Spinal cord (tissue), 9 donors: ENCODE measurements at regions not wholly inside any gene's neighbourhood (a gene's known extent, or its start where the extent isn't known, plus 50 kb on each side); places are given as distances from the start of the nearest gene placed in this dataset.
"Not testable (repeated sequence)": the region's sequence is repeated elsewhere in the genome, so short reads cannot be mapped to it uniquely, and the experiment has no call there.

Experiments used
- DNase-seq, 6 donors: peaks; one replicate each; pipeline versions ENCODE4 v3.0.0 to v3.0.0-alpha.2; 2013 to 2015; ENCODE audit warnings: low spot score in 6 of 6, low read depth in 4 of 6
- H3K27ac ChIP-seq: one replicate; pipeline ENCODE4 v1.5.1; 2013; ENCODE audit warnings: low read depth, low read length, control low read depth
- H3K27me3 ChIP-seq: one replicate; pipeline ENCODE4 v1.6.1; 2013; ENCODE audit warnings: low read length; ENCODE audit not compliant: control insufficient read depth, insufficient read depth
- H3K36me3 ChIP-seq: one replicate; pipeline ENCODE4 v1.6.1; 2013; ENCODE audit warnings: low read length; ENCODE audit not compliant: control insufficient read depth, insufficient read depth
- H3K4me1 ChIP-seq: one replicate; pipeline ENCODE4 v1.6.1; 2013; ENCODE audit warnings: low read length; ENCODE audit not compliant: control insufficient read depth, insufficient read depth
- H3K4me3 ChIP-seq: one replicate; pipeline ENCODE4 v1.5.1; 2013; ENCODE audit warnings: low read depth, low read length, control low read depth
- H3K9me3 ChIP-seq: one replicate; pipeline ENCODE4 v1.6.1; 2013; ENCODE audit warnings: low read length; ENCODE audit not compliant: control insufficient read depth, insufficient read depth
- WGBS: methylation state at CpG from one replicate; pipeline ENCODE4 v1.1.5; 2013; ENCODE audit warnings: missing lambda C conversion rate; ENCODE audit not compliant: insufficient coverage; 5-methylcytosine and 5-hydroxymethylcytosine counted together
- donor health status: healthy.

GRCh38 chr12:116327992-116328391 lies 50.5 kb upstream of the MED13L start:
- not testable (repeated sequence) for H3K9me3 ChIP-seq, H3K27ac ChIP-seq, H3K27me3 ChIP-seq, H3K4me3 ChIP-seq, DNase-seq, H3K4me1 ChIP-seq, H3K36me3 ChIP-seq
- WGBS: 100% methylated on average over 1 of the region's 3 CpGs

GRCh38 chr12:116331876-116332275 lies 54.4 kb upstream of the MED13L start:
- H3K4me1 ChIP-seq: no peaks in the 10 kb centered on the region

GRCh38 chr12:116332705-116333380 lies 55.4 kb upstream of the MED13L start:
- Histone ChIP-seq H3K4me3 (no peak overlapping the region), H3K27me3 (no peaks in the 10 kb centered on the region), H3K36me3 (no peaks in the 10 kb centered on the region), H3K4me1 (no peaks in the 10 kb centered on the region), H3K9me3 (no peaks in the 10 kb centered on the region), H3K27ac (no peak overlapping the region)
- WGBS: 75% methylated on average over 9 of the region's 11 CpGs
- no peak for DNase-seq

More at GRCh38 chr12:116331876-116332275, 54.4 kb upstream of the MED13L start:
- Histone ChIP-seq H3K27me3 (no peaks in the 10 kb centered on the region), H3K9me3 (no peaks in the 10 kb centered on the region), H3K27ac (no peak overlapping the region), H3K4me3 (no peak overlapping the region), H3K36me3 (no peaks in the 10 kb centered on the region)
- 92% methylated on average over 1 of the region's 2 CpGs for WGBS
- no peak for DNase-seq

GRCh38 chr12:116333402-116333801 lies 55.9 kb upstream of the MED13L start:
- no peaks in the 10 kb centered on the region for H3K9me3 ChIP-seq
- no peaks in the 10 kb centered on the region for H3K27me3 ChIP-seq
- H3K36me3 ChIP-seq: no peaks in the 10 kb centered on the region
- no peak overlapping the region for H3K27ac ChIP-seq
- H3K4me3 ChIP-seq: no peak overlapping the region
- WGBS: 75% methylated on average over 3 of the region's 5 CpGs
- no peak for DNase-seq
- no peaks in the 10 kb centered on the region for H3K4me1 ChIP-seq

GRCh38 chr12:116336542-116337065 lies 59.1 kb upstream of the MED13L start:
- WGBS: 100% methylated on average over 1 of the region's 11 CpGs
- no peak for DNase-seq

GRCh38 chr12:116337312-116337711 lies 59.8 kb upstream of the MED13L start:
- WGBS: 45% methylated on average over 4 of the region's 9 CpGs
- H3K27ac ChIP-seq: no peak overlapping the region
- DNase-seq: peak in 2 of 6 donors; percentile 38 to 45

More at GRCh38 chr12:116336542-116337065, 59.1 kb upstream of the MED13L start:
- Histone ChIP-seq H3K4me3 (no peak overlapping the region), H3K36me3 (no peaks in the 10 kb centered on the region), H3K27ac (no peak overlapping the region), H3K27me3 (no peaks in the 10 kb centered on the region), H3K4me1 (peaks cover 7% of the 10 kb centered on the region), H3K9me3 (no peaks in the 10 kb centered on the region)

GRCh38 chr12:116338064-116338846 lies 60.8 kb upstream of the MED13L start:
- Histone ChIP-seq H3K9me3 (no peaks in the 10 kb centered on the region), H3K36me3 (no peaks in the 10 kb centered on the region), H3K4me3 (no peak overlapping the region), H3K4me1 (peaks cover 7% of the 10 kb centered on the region), H3K27me3 (no peaks in the 10 kb centered on the region), H3K27ac (no peak overlapping the region)
- peak in 2 of 6 donors; percentile 34 to 45 for DNase-seq
- WGBS: 27% methylated on average over 7 of the region's 11 CpGs

More at GRCh38 chr12:116337312-116337711, 59.8 kb upstream of the MED13L start:
- Histone ChIP-seq H3K9me3 (no peaks in the 10 kb centered on the region), H3K27me3 (no peaks in the 10 kb centered on the region), H3K4me1 (peaks cover 7% of the 10 kb centered on the region), H3K4me3 (no peak overlapping the region), H3K36me3 (no peaks in the 10 kb centered on the region)

- no peaks in the 10 kb centered on the region for H3K36me3 ChIP-seq
- no peaks in the 10 kb centered on the region for H3K27me3 ChIP-seq
- H3K4me1 ChIP-seq: peaks cover 7% of the 10 kb centered on the region
- no CpG with 5 or more reads among the region's 3 CpGs for WGBS
- no peaks in the 10 kb centered on the region for H3K9me3 ChIP-seq
- no peak overlapping the region for H3K27ac ChIP-seq
- no peak overlapping the region for H3K4me3 ChIP-seq
- no peak for DNase-seq
Observed at GRCh38 chr12:116339062-116339461, 61.6 kb upstream of the MED13L start.

- no CpG with 5 or more reads among the region's 3 CpGs for WGBS
- Histone ChIP-seq H3K4me3 (no peak overlapping the region), H3K27ac (no peak overlapping the region)
Observed at GRCh38 chr12:116339800-116340371, 62.4 kb upstream of the MED13L start.

More at GRCh38 chr12:116339800-116340371, 62.4 kb upstream of the MED13L start:
- no peak for DNase-seq
- Histone ChIP-seq H3K9me3 (no peaks in the 10 kb centered on the region), H3K27me3 (no peaks in the 10 kb centered on the region), H3K4me1 (peaks cover 7% of the 10 kb centered on the region), H3K36me3 (no peaks in the 10 kb centered on the region)
